Adrenal gland (tissue), 5 donors: ENCODE measurements at regions not wholly inside any gene's neighbourhood (a gene's known extent, or its start where the extent isn't known, plus 50 kb on each side); places are given as distances from the start of the nearest gene placed in this dataset.

Source experiments
- CTCF ChIP-seq, 6 experiments: fragments of 450-650 bp in 4 of 6; fragments of 200-600 bp in 2 of 6; sonication (generic) in 1 of 6; IDR thresholded peaks; 1 replicate in 5 of 6; 2 replicates in 1 of 6; pipeline versions ENCODE4 v1.5.1 to v1.8.0; 2016 to 2021; ENCODE audit warnings: antibody characterized with exemption in 6 of 6, mild to moderate bottlenecking in 2 of 6, moderate library complexity in 1 of 6
- POLR2A ChIP-seq, 2 donors: fragments of 450-650 bp; IDR thresholded peaks; one replicate each; pipeline ENCODE4 v1.6.1; 2017; ENCODE audit warnings: antibody characterized with exemption in 2 of 2, mild to moderate bottlenecking in 2 of 2, moderate library complexity in 1 of 2
- donor health status: DM: no; HTN: no; CAD: no.

- no peak for TF ChIP-seq CTCF (IDR thresholded peaks at IDR 0.05)
- TF ChIP-seq POLR2A (IDR thresholded peaks at IDR 0.05): no peak
Observed at GRCh38 chr14:42113358-42114069, 506.8 kb downstream of the LRFN5 start.
